Ovary (tissue), 7 donors: ENCODE measurements at regions not wholly inside any gene's neighbourhood (a gene's known extent, or its start where the extent isn't known, plus 50 kb on each side); places are given as distances from the start of the nearest gene placed in this dataset.

Experiments used
- DNase-seq, 5 donors: peaks; one replicate each; pipeline ENCODE4 v3.0.0-alpha.2; 2019 to 2020
- H3K27ac ChIP-seq, 2 donors: fragments of 200-600 bp; one replicate each; pipeline versions ENCODE4 v1.5.1 to v1.8.0; 2019 to 2022
- H3K27me3 ChIP-seq: fragments of 200-600 bp; one replicate; pipeline ENCODE4 v1.8.0; 2022
- H3K36me3 ChIP-seq: fragments of 200-600 bp; sonication (generic); one replicate; pipeline ENCODE4 v1.5.1; 2019
- H3K4me1 ChIP-seq: one replicate; pipeline ENCODE4 v1.8.1; 2013; ENCODE audit warnings: mild to moderate bottlenecking, moderate library complexity; ENCODE audit not compliant: insufficient read depth
- H3K4me3 ChIP-seq: fragments of 200-600 bp; sonication (generic); one replicate; pipeline ENCODE4 v1.5.1; 2017
- H3K9me3 ChIP-seq, 2 donors: fragments of 200-600 bp in 1 of 2; sonication (generic) in 1 of 2; one replicate each; pipeline versions ENCODE4 v1.5.1 to v1.8.1; 2013 to 2019; ENCODE audit warnings: mild to moderate bottlenecking in 1 of 2, moderate library complexity in 1 of 2
- EP300 ChIP-seq: sonication (generic); formaldehyde crosslinking; IDR thresholded peaks from one replicate; pipeline ENCODE4 v1.6.1; 2017; ENCODE audit warnings: antibody characterized with exemption
- POLR2A ChIP-seq: fragments of 450-650 bp; IDR thresholded peaks from one replicate; pipeline ENCODE4 v1.6.1; 2017; ENCODE audit warnings: antibody characterized with exemption, mild to moderate bottlenecking, moderate library complexity
- WGBS, 3 donors: extraction: QIAGEN DNeasy Blood & Tissue Kit in 1 of 3; methylation state at CpG; one replicate each; pipeline versions ENCODE4 v1.1.5 to v1.1.7; 2013 to 2017; 5-methylcytosine and 5-hydroxymethylcytosine counted together
- intact Hi-C, 4 donors: fragments of 100-400 bp; cut with DNase I; formaldehyde crosslinking; loops; one replicate each; pipeline versions ENCODE4 v1.11.0 to v1.15.1; 2022 to 2023
- TF ChIP-seq, protein P1 (sequence below), 3 donors: fragments of 450-650 bp in 2 of 3; fragments of 200-600 bp in 1 of 3; IDR thresholded peaks; one replicate each; pipeline versions ENCODE4 v1.5.1 to v1.8.0; 2016 to 2022; ENCODE audit warnings: antibody characterized with exemption in 3 of 3, mild to moderate bottlenecking in 1 of 3
- donor health status: DM: no; HTN: no; CAD: no; lungs with moderate emphysema.
- donor health status: DM: no; HTN: no; CAD: no.
- donor health status: Bipolar disorder and iron deficiency.
- donor health status: DM: no; HTN: no; CAD: no.
- donor health status: DM: yes; HTN: yes; CAD: no.

DNA sequence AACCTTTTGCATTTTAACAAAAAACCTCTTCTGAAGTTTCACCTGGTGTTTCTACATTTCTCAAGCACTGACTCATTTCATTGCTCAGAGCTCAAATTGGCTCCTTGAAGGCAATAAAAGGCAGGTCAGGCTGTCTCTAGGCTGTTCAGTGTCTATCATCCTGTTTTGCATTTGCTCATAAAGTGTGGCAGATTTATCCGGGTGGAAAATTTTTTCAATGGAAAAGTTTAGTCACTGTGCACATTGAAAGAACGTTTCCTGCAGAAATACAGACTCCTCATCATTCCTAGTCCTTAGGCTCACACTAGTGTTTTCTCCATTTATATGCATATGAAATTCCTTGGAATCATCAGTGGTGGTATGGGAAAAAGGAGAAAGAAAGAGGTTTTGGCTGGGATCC is 114.2 kb upstream of the DGKB start:
- intact Hi-C loops = loop anchor here in 1 of 4 donors (10.0 kb wide), 1 partner anchor 302 kb away; no protein-coding TSS in a partner anchor
- Histone ChIP-seq H3K4me3 (no peak overlapping the region), H3K27ac (no peak overlapping the region), H3K36me3 (no peaks in the 10 kb centered on the region), H3K4me1 (no peaks in the 10 kb centered on the region), H3K27me3 (no peaks in the 10 kb centered on the region), H3K9me3 (no peaks in the 10 kb centered on the region)
- TF ChIP-seq POLR2A = no peak
- TF ChIP-seq, protein P1, sequence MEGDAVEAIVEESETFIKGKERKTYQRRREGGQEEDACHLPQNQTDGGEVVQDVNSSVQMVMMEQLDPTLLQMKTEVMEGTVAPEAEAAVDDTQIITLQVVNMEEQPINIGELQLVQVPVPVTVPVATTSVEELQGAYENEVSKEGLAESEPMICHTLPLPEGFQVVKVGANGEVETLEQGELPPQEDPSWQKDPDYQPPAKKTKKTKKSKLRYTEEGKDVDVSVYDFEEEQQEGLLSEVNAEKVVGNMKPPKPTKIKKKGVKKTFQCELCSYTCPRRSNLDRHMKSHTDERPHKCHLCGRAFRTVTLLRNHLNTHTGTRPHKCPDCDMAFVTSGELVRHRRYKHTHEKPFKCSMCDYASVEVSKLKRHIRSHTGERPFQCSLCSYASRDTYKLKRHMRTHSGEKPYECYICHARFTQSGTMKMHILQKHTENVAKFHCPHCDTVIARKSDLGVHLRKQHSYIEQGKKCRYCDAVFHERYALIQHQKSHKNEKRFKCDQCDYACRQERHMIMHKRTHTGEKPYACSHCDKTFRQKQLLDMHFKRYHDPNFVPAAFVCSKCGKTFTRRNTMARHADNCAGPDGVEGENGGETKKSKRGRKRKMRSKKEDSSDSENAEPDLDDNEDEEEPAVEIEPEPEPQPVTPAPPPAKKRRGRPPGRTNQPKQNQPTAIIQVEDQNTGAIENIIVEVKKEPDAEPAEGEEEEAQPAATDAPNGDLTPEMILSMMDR (IDR thresholded peaks at IDR 0.05) = no peak
- no peak for TF ChIP-seq EP300
- no peak for DNase-seq
- 48 to 60% (median 56%) methylated on average over 2 of the region's 2 CpGs for WGBS, 3 donors

DNA sequence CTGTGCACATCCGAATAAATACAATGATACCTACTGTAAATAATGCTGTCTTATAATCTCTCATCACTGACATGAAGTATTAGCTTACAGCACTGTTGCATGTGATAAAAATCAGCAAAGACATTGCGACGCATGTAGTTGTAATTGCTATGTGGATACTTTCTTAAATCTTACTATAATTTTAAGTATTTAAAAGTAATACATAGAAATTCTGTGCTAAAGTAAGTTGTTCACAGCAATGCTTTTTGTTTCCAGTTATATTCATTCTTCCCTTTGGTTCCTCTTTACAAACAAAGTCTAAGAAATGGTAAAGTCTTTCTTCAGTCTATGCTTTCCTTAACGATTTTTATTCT is 113.7 kb upstream of the DGKB start:
- Histone ChIP-seq H3K4me1 (no peaks in the 10 kb centered on the region), H3K36me3 (no peaks in the 10 kb centered on the region), H3K27me3 (no peaks in the 10 kb centered on the region), H3K4me3 (no peak overlapping the region), H3K9me3 (no peaks in the 10 kb centered on the region), H3K27ac (no peak overlapping the region)
- TF ChIP-seq EP300 (no peak), POLR2A (no peak)
- TF ChIP-seq, protein P1 (IDR thresholded peaks at IDR 0.05) = no peak
- no peak for DNase-seq
- intact Hi-C loops = loop anchor here in 1 of 4 donors (10.0 kb wide), 1 partner anchor 301 kb away; no protein-coding TSS in a partner anchor
- 20 to 22% (median 21%) methylated on average over 4 of the region's 4 CpGs for WGBS, 3 donors

DNA sequence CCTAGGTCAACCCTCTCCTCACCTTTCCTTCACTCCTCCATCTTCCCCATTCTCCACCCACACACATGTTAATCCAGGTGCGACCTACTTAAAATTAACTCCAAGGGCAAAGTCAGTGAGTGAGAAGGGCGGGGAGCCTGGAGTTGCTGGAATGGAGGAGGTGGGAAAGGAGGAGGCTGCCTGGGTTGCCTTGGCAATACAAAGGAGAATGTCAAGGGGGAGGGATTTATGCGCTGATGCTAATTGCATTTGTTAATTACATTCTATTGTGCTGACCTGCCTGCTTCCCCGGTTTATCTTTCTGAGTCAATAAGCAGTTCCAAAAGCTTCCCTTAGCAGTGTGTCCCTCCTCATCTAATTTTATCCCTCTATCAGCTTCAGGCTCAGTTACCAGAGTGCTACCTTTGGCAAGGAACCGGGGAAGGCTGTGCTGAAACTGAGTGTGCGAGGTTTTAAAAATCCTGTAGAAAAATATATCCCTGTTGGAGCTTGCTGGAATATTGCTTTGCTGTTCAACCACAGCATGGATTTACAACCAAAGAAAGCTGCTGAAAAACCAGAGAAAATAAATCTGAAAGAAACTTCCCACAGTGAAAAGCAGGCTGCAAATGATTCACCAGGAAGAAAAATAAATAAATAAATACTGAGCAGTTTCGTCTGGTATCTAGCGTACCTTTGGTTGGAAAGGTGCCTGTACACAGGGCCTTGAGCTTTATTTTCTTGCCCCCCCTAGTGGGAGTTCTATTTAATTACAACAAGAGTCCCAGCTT is 113.2 kb upstream of the DGKB start:
- H3K4me1 ChIP-seq = no peaks in the 10 kb centered on the region
- intact Hi-C loops = loop anchor here in 1 of 4 donors (10.0 kb wide), 1 partner anchor 301 kb away; no protein-coding TSS in a partner anchor
- no peak overlapping the region for H3K4me3 ChIP-seq
- no peaks in the 10 kb centered on the region for H3K36me3 ChIP-seq
- no peaks in the 10 kb centered on the region for H3K9me3 ChIP-seq
- 5 to 12% (median 12%) methylated on average over 8 of the region's 8 CpGs for WGBS, 3 donors
- no peak overlapping the region for H3K27ac ChIP-seq
- H3K27me3 ChIP-seq = no peaks in the 10 kb centered on the region
- TF ChIP-seq POLR2A = no peak
- TF ChIP-seq, protein P1 (IDR thresholded peaks at IDR 0.05) = peak in 2 of 3 donors; percentile 28 to 34
- DNase-seq = peak in 2 of 5 donors; percentile 9 to 24

DNA sequence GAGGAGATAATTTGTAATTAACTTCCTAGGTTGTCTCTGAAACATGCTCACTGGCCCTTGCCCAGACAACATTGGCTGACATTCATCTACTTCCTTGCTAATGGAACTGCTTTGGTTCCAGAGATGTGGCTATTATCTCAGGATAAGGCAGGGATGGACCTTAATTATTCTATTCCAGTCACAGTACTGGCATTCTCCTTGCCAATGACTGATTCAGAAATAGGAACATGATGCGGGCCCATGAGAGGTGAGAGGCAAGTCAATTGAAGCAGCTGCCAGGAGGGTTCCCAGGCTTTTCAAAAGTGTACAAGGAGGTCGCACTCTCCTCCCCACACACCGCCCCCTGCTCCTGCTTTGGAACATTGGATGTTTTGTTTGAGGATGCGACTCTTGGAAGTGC is 109.6 kb upstream of the DGKB start:
- no peak for DNase-seq
- intact Hi-C loops = loop anchor here in 1 of 4 donors (10.0 kb wide), 1 partner anchor 297 kb away; no protein-coding TSS in a partner anchor
- 70 to 82% (median 76%) methylated on average over 4 of the region's 4 CpGs for WGBS, 3 donors

More for the DNA sequence above, 109.6 kb upstream of the DGKB start:
- Histone ChIP-seq H3K27me3 (no peaks in the 10 kb centered on the region), H3K27ac (no peak overlapping the region), H3K36me3 (no peaks in the 10 kb centered on the region), H3K4me1 (no peaks in the 10 kb centered on the region), H3K4me3 (no peak overlapping the region), H3K9me3 (no peaks in the 10 kb centered on the region)
- no peak for TF ChIP-seq EP300
- no peak for TF ChIP-seq POLR2A
- TF ChIP-seq, protein P1 (IDR thresholded peaks at IDR 0.05) = no peak
